TTC549 (cell line): ENCODE measurements at regions not wholly inside any gene's neighbourhood (a gene's known extent, or its start where the extent isn't known, plus 50 kb on each side); places are given as distances from the start of the nearest gene placed in this dataset.

ENCODE experiments used
- FAIRE-seq: peaks from 2 replicates; lab custom pipeline; 2012; peaks lifted over from hg19 to GRCh38; lab: Jason Lieb, UNC

DNA sequence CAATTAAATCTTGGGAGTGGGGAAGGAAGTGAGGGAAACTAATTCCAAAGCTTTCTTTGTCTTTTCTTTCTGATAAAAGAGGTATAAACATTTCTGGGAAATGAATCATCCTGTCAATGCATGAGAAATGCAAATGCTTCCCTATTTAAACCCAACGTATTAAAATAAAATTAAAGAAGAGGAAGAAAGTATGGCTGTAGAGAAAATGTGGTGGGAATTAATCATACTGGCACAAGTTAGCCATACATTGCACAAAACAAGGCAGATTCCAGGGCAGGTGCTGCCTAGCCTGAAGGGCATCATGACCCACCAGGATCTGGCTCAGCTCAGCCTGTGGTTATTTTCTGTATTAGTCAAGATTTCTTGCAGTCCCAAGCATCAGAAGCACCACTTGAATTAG, 338.0 kb downstream of the NYAP2 start:
- no peak for FAIRE-seq

DNA sequence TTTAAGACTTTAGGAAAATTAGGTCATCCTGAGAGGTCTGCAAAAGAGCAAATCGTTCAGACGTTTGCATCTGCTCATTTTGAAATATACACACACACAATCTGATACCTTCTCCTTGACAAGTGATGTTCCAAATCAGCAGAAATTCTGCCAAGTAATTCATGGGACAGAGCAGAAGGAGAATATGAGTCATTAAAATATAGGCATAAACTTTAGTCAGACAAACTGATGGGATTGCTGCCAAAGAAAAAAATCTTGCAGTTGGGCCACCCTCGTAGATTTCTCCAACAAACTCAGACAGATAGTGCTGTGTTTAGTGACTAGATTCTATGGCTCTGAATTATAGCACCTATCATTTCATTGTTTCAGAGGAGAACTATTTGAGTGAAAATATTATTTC, 336.3 kb downstream of the NYAP2 start:
- no peak for FAIRE-seq

DNA sequence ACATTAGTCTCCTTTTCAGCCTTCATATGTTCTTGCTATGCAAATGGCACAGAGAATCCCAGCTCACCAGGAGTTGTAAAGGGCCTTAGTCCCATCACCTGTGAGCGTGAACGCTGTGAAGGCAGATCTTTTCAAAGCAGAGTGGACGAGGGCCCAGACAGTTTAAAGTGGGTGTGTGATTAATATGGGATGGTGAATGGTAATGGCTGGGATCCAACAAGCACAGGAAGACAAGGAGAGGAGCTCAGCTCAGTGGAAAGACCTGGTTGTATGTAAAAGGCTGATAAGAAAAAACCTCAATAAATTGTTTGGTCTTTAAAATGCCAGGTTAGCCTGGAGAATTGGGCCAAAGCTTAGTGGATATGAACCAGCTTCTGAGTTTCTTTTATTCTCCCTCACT, 326.2 kb downstream of the NYAP2 start:
- FAIRE-seq: no peak
